GM23248 (cell line): ENCODE measurements at regions not wholly inside any gene's neighbourhood (a gene's known extent, or its start where the extent isn't known, plus 50 kb on each side); places are given as distances from the start of the nearest gene placed in this dataset.

Source experiments
- DNase-seq: peaks from one replicate; pipeline ENCODE4 v3.0.0-alpha.2; 2015
- H2AFZ ChIP-seq: fragments of 200-600 bp; sonication (generic); 2 replicates; pipeline ENCODE4 v1.6.1; 2016; ENCODE audit warnings: antibody characterized with exemption
- H3F3A ChIP-seq: fragments of 200-600 bp; sonication (generic); 2 replicates; pipeline ENCODE4 v1.6.1; 2016; ENCODE audit warnings: mild to moderate bottlenecking, antibody characterized with exemption, mixed run types; ENCODE audit not compliant: insufficient read depth
- H3K27ac ChIP-seq: fragments of 200-600 bp; sonication (generic); 2 replicates; pipeline ENCODE4 v1.5.1; 2016; ENCODE audit warnings: mild to moderate bottlenecking
- H3K27me3 ChIP-seq: fragments of 200-600 bp; sonication (generic); replicated peaks from 2 replicates; pipeline ENCODE4 v1.6.1; 2016; ENCODE audit warnings: mild to moderate bottlenecking; ENCODE audit not compliant: insufficient read depth
- H3K36me3 ChIP-seq: fragments of 200-600 bp; sonication (generic); 2 replicates; pipeline ENCODE4 v1.6.1; 2016; ENCODE audit warnings: low read depth, mild to moderate bottlenecking
- H3K4me1 ChIP-seq: fragments of 200-600 bp; sonication (generic); 2 replicates; pipeline ENCODE4 v1.6.1; 2016; ENCODE audit warnings: mild to moderate bottlenecking; ENCODE audit not compliant: insufficient read depth
- H3K4me2 ChIP-seq: fragments of 200-600 bp; sonication (generic); one replicate; pipeline ENCODE4 v1.6.1; 2016; ENCODE audit warnings: mild to moderate bottlenecking; ENCODE audit not compliant: unreplicated experiment
- H3K4me3 ChIP-seq: fragments of 200-600 bp; sonication (generic); 2 replicates; pipeline ENCODE4 v1.5.1; 2016; ENCODE audit warnings: mild to moderate bottlenecking
- H3K79me2 ChIP-seq: fragments of 200-600 bp; sonication (generic); 2 replicates; pipeline ENCODE4 v1.6.1; 2016; ENCODE audit warnings: mild to moderate bottlenecking; ENCODE audit not compliant: insufficient read depth
- H3K9ac ChIP-seq: fragments of 200-600 bp; sonication (generic); 2 replicates; pipeline ENCODE4 v1.6.1; 2016; ENCODE audit warnings: mild to moderate bottlenecking
- H3K9me2 ChIP-seq: fragments of 200-600 bp; sonication (generic); 2 replicates; pipeline ENCODE4 v1.6.1; 2016; ENCODE audit warnings: mixed run types, mild to moderate bottlenecking, moderate library complexity; ENCODE audit not compliant: insufficient read depth
- H3K9me3 ChIP-seq: fragments of 200-600 bp; sonication (generic); one replicate; pipeline ENCODE4 v1.6.1; 2017; ENCODE audit warnings: low read depth
- H4K20me1 ChIP-seq: fragments of 200-600 bp; sonication (generic); 2 replicates; pipeline ENCODE4 v1.6.0; 2016; ENCODE audit not compliant: insufficient read depth
- EZH2 ChIP-seq: fragments of 200-600 bp; sonication (generic); IDR thresholded peaks from 2 replicates; pipeline ENCODE4 v1.6.1; 2018; ENCODE audit warnings: antibody characterized with exemption, mild to moderate bottlenecking; ENCODE audit not compliant: insufficient read depth, poor library complexity, severe bottlenecking
- EZH2phosphoT487 ChIP-seq: fragments of 200-600 bp; sonication (generic); IDR thresholded peaks from 2 replicates; pipeline ENCODE4 v1.6.1; 2018; ENCODE audit warnings: antibody characterized with exemption, moderate library complexity, mild to moderate bottlenecking, low read depth; ENCODE audit not compliant: insufficient read depth
- WGBS, 2 experiments: methylation state at CpG; one replicate each; pipeline ENCODE4 v1.1.6; 2015 to 2017; ENCODE audit warnings: low lambda C conversion rate in 2 of 2, low coverage in 1 of 2; ENCODE audit errors: missing lambda C conversion rate in 2 of 2; 5-methylcytosine and 5-hydroxymethylcytosine counted together
- in situ Hi-C: fragments of 300-500 bp; cut with MboI; formaldehyde crosslinking; loops from 2 replicates; pipeline ENCODE4 v1.15.0; 2020

DNA sequence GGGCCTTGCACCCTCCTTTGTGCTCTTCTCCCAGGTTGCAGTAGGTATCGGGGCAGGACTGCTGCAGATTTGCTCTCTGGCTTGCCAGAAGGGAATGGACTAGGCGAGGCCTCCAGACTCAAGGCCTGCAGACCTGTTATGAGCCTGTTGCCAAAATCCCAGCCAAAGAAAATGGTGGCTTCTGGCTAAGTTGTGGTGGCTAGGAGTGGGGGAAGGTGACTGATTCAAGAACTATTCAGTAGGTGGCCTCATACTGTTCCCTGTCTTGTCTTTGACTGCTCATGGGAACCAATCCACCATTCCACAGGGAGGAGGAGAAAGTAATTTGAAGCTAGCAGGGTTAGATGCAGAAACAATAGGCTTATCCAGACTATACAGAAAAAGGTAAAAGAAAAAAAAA lies 380.4 kb upstream of the PROK2 start:
- 89 to 94% methylated on average over 2 of the region's 2 CpGs for WGBS, 2 experiments

DNA sequence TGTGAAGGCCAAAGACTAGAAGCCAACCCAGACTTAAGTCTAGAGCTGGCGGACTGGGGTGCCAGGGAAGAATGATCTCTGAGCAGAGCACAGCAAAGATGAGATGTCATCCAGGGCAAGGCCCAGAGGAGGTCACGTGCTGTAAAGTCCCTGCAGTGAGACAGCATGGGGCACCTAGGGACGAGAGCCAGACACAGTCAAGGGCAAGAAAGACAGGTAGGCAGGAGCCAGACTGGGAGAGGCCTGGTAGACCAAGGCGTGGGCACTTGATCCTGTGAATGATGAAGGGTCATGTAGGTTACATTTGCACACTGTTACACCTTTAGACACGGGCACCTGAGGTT lies 379.7 kb upstream of the PROK2 start:
- no peak overlapping the region for H3K4me3 ChIP-seq
- H3K36me3 ChIP-seq = no peaks in the 10 kb centered on the region
- TF ChIP-seq EZH2phosphoT487 (no peak), EZH2 (no peak)
- in situ Hi-C loops = no loop called here
- H3K4me2 ChIP-seq = no peak overlapping the region
- H3K27me3 ChIP-seq = no peaks in the 10 kb centered on the region
- no peaks in the 10 kb centered on the region for H3K9me3 ChIP-seq
- H2AFZ ChIP-seq = no peak overlapping the region
- no peaks in the 10 kb centered on the region for H3K9me2 ChIP-seq
- no peaks in the 10 kb centered on the region for H4K20me1 ChIP-seq
- H3K27ac ChIP-seq = no peak overlapping the region
- H3K79me2 ChIP-seq = no peaks in the 10 kb centered on the region
- no peak for DNase-seq
- WGBS, 2 experiments = 70 to 74% methylated on average over 5 of the region's 5 CpGs
- H3F3A ChIP-seq = no peaks in the 10 kb centered on the region
- no peak overlapping the region for H3K9ac ChIP-seq
- peaks cover 8% of the 10 kb centered on the region for H3K4me1 ChIP-seq

More for the DNA sequence above, 380.4 kb upstream of the PROK2 start:
- H3F3A ChIP-seq = no peaks in the 10 kb centered on the region
- H3K4me1 ChIP-seq = peaks cover 8% of the 10 kb centered on the region
- H3K4me3 ChIP-seq = no peak overlapping the region
- no peaks in the 10 kb centered on the region for H3K27me3 ChIP-seq
- in situ Hi-C loops = no loop called here
- H3K4me2 ChIP-seq = no peak overlapping the region
- H4K20me1 ChIP-seq = no peaks in the 10 kb centered on the region
- H3K9ac ChIP-seq = no peak overlapping the region
- H3K79me2 ChIP-seq = no peaks in the 10 kb centered on the region
- H3K9me2 ChIP-seq = no peaks in the 10 kb centered on the region
- no peak overlapping the region for H2AFZ ChIP-seq
- no peaks in the 10 kb centered on the region for H3K36me3 ChIP-seq
- H3K9me3 ChIP-seq = no peaks in the 10 kb centered on the region
- peak; percentile 47 for DNase-seq
- TF ChIP-seq EZH2phosphoT487 (no peak), EZH2 (no peak)
- no peak overlapping the region for H3K27ac ChIP-seq

DNA sequence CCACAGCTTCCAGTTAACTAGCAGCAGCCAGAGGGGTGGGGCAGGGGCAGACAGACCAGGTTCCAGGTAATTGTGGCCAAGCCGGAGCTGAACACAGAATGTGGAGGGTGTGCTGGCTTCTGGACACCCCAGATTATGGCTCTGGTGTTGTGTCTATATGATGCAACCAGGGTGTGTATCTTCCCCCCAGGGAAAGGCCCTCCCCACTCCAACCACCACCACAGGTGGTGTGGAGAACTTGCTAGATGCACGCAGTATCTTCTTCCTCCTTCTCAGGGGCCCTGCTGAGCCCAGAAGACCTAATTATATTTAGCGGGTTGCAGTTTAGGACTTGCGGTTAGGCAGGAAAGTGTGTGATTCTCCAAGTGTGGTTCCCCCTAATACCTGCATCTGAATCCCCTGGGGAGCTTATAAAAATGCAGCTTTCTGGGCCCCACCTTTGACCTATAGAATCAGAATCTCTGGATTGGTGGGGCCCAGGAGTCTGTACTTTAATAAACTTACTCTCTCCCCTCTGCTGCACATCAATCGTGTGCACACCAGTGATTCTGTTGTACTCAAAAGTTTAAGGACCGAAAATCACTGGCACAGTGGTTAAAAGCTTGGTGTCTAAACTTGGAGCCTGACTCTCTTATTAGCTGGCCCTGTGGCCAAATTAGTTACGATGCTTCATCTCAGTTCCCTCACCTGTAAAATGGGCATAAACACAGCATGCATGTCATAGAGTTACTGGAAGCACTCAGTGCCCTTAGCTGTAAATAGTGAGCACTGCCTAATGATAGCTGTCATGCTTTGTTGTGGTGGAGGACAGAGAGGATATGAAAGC lies 379.1 kb upstream of the PROK2 start:
- 97 to 98% methylated on average over 7 of the region's 7 CpGs for WGBS, 2 experiments
- no peak for DNase-seq
- TF ChIP-seq EZH2 (no peak), EZH2phosphoT487 (no peak)
- Histone ChIP-seq H4K20me1 (no peaks in the 10 kb centered on the region), H3K36me3 (no peaks in the 10 kb centered on the region), H3K4me1 (peaks cover 8% of the 10 kb centered on the region), H3K4me3 (no peak overlapping the region), H3K9me2 (no peaks in the 10 kb centered on the region), H3K9me3 (no peaks in the 10 kb centered on the region), H3K79me2 (no peaks in the 10 kb centered on the region), H3K27ac (no peak overlapping the region), H3K4me2 (no peak overlapping the region), H3K9ac (no peak overlapping the region), H2AFZ (no peak overlapping the region), H3K27me3 (no peaks in the 10 kb centered on the region), H3F3A (no peaks in the 10 kb centered on the region)
- in situ Hi-C loops = no loop called here

DNA sequence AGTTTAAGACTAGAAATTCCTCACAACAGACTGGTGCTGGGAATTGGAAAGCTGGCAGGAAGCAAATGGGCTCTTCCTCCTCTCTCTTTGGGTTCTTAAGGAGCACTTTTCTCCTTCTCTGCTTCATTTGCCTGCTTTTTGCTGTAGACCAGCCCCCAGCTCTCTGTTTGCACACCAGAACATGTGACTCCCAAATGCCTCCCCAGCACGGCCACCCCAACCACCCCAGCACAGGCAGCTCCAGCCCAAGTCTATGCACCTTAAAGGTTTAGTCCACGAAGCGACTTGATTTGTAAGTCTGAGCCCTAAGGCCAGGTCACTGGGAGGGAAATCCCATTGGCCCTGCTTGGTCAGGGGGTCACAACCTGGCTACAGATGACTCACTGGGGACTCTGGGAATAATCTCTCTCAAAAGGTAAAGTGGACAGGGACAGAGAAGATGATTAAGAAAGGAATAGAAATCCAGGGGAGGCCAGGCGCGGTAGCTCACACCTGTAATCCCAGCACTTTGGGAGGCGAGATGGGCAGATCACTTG lies 377.8 kb upstream of the PROK2 start:
- WGBS, 2 experiments = 90 to 97% methylated on average over 6 of the region's 6 CpGs
- Histone ChIP-seq H3K9me2 (no peaks in the 10 kb centered on the region), H3K27me3 (no peaks in the 10 kb centered on the region), H3K79me2 (no peaks in the 10 kb centered on the region), H3K27ac (no peak overlapping the region), H3F3A (no peaks in the 10 kb centered on the region), H3K36me3 (no peaks in the 10 kb centered on the region), H3K9ac (no peak overlapping the region), H4K20me1 (no peaks in the 10 kb centered on the region), H3K9me3 (no peaks in the 10 kb centered on the region), H2AFZ (no peak overlapping the region), H3K4me2 (no peak overlapping the region), H3K4me1 (peaks cover 8% of the 10 kb centered on the region), H3K4me3 (no peak overlapping the region)
- TF ChIP-seq EZH2 (no peak), EZH2phosphoT487 (no peak)
- in situ Hi-C loops = no loop called here
- no peak for DNase-seq
